ENCODE measurements at regions not wholly inside any gene's neighbourhood (a gene's known extent, or its start where the extent isn't known, plus 50 kb on each side); places are given as distances from the start of the nearest gene placed in this dataset.

DNA sequence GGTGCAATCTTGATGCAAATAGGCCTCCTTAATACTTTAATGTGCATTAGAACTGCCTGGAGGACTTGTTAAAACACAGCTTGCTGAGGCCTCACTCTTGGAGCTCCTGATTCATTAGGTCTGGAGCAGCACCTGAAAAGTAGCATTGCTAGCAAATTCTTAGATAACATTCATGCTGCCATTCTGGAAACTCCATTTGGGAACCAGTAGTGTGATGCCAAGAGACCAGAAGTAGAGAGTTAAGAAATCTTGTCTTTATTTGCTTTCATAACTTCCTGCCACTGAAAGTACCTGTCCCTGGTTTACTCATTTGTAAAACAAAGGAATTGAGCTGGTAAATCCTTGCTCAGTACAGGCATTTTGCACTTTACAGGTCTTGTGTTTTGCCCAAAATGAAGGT lies 72.0 kb downstream of the RAP2B start:
- no peaks in the 10 kb centered on the region for H3K27me3 ChIP-seq (ENCODE audit: insufficient read depth, low read length)
- TF ChIP-seq CBX3 (IDR thresholded peaks at IDR 0.05; ENCODE audit: low read depth) (no peak), CEBPB (IDR thresholded peaks at IDR 0.05; ENCODE audit: low read depth) (no peak), JUND (IDR thresholded peaks at IDR 0.05) (no peak), TCF7L2 (IDR thresholded peaks at IDR 0.05; ENCODE audit: borderline replicate concordance, extremely low read depth, insufficient read depth, insufficient read length) (no peak), SP1 (IDR thresholded peaks at IDR 0.05; ENCODE audit: low read depth) (no peak), YY1 (IDR thresholded peaks at IDR 0.05; ENCODE audit: extremely low read depth, insufficient replicate concordance, low read depth, low read length) (no peak), FOSL1 (IDR thresholded peaks at IDR 0.05; ENCODE audit: low read depth) (no peak), SRF (IDR thresholded peaks at IDR 0.05; ENCODE audit: low read depth) (no peak), EGR1 (IDR thresholded peaks at IDR 0.05; ENCODE audit: low read depth) (no peak), ZNF274 (IDR thresholded peaks at IDR 0.05; ENCODE audit: low read depth, low read length) (no peak), ZFX (IDR thresholded peaks at IDR 0.05) (no peak), EZH2phosphoT487 (IDR thresholded peaks at IDR 0.05; ENCODE audit: borderline replicate concordance) (no peak), EZH2 (IDR thresholded peaks at IDR 0.05) (no peak), RAD21 (IDR thresholded peaks at IDR 0.05; ENCODE audit: low read depth) (no peak), SIN3A (IDR thresholded peaks at IDR 0.05; ENCODE audit: low read depth) (no peak), ELF1 (IDR thresholded peaks at IDR 0.05; ENCODE audit: borderline replicate concordance, low read depth) (no peak)
- TF ChIP-seq, protein P1, sequence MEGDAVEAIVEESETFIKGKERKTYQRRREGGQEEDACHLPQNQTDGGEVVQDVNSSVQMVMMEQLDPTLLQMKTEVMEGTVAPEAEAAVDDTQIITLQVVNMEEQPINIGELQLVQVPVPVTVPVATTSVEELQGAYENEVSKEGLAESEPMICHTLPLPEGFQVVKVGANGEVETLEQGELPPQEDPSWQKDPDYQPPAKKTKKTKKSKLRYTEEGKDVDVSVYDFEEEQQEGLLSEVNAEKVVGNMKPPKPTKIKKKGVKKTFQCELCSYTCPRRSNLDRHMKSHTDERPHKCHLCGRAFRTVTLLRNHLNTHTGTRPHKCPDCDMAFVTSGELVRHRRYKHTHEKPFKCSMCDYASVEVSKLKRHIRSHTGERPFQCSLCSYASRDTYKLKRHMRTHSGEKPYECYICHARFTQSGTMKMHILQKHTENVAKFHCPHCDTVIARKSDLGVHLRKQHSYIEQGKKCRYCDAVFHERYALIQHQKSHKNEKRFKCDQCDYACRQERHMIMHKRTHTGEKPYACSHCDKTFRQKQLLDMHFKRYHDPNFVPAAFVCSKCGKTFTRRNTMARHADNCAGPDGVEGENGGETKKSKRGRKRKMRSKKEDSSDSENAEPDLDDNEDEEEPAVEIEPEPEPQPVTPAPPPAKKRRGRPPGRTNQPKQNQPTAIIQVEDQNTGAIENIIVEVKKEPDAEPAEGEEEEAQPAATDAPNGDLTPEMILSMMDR (IDR thresholded peaks at IDR 0.05 in 2 of 3, conservative IDR thresholded peaks at IDR 0.05 in 1 of 3; ENCODE audit: borderline replicate concordance in 1 of 3, insufficient read depth in 1 of 3, low read depth in 2 of 3, low read length in 2 of 3), result no peak
- TF ChIP-seq, protein P2, sequence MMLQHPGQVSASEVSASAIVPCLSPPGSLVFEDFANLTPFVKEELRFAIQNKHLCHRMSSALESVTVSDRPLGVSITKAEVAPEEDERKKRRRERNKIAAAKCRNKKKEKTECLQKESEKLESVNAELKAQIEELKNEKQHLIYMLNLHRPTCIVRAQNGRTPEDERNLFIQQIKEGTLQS (IDR thresholded peaks at IDR 0.05), result no peak
- TF ChIP-seq, protein P3, sequence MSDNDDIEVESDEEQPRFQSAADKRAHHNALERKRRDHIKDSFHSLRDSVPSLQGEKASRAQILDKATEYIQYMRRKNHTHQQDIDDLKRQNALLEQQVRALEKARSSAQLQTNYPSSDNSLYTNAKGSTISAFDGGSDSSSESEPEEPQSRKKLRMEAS (IDR thresholded peaks at IDR 0.05), result no peak
- TF ChIP-seq, protein P4, sequence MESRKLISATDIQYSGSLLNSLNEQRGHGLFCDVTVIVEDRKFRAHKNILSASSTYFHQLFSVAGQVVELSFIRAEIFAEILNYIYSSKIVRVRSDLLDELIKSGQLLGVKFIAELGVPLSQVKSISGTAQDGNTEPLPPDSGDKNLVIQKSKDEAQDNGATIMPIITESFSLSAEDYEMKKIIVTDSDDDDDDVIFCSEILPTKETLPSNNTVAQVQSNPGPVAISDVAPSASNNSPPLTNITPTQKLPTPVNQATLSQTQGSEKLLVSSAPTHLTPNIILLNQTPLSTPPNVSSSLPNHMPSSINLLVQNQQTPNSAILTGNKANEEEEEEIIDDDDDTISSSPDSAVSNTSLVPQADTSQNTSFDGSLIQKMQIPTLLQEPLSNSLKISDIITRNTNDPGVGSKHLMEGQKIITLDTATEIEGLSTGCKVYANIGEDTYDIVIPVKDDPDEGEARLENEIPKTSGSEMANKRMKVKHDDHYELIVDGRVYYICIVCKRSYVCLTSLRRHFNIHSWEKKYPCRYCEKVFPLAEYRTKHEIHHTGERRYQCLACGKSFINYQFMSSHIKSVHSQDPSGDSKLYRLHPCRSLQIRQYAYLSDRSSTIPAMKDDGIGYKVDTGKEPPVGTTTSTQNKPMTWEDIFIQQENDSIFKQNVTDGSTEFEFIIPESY (IDR thresholded peaks at IDR 0.05; ENCODE audit: extremely low read depth, insufficient replicate concordance, low read length), result no peak
- RAD21 ChIA-PET (ENCODE audit: low non-redundant PET in 1 of 2, low total read pairs in 2 of 2, uncharacterized antibody in 2 of 2, unreplicated experiment in 2 of 2), result no interaction called here
- POLR2A ChIA-PET, result no interaction called here
- H2AFZ ChIP-seq (ENCODE audit: low read depth, low read length, poor library complexity, severe bottlenecking), result no peak overlapping the region
- no TSS peak for BruUV-seq (replicated peaks)
- no peaks in the 10 kb centered on the region for H3K36me3 ChIP-seq (ENCODE audit: control insufficient read depth in 1 of 2, insufficient read depth in 2 of 2, low read length in 2 of 2)
- H3K9ac ChIP-seq (ENCODE audit: low read length), result no peak overlapping the region
- intact Hi-C loops (cut with micrococcal nuclease), result no loop called here
- no peak overlapping the region for H3K27ac ChIP-seq (ENCODE audit: low read depth, low read length)
- no peaks in the 10 kb centered on the region for H3K9me3 ChIP-seq (ENCODE audit: control insufficient read depth in 1 of 2, insufficient read depth in 1 of 2, low read depth in 1 of 2, low read length in 2 of 2)
- H3K9me2 ChIP-seq (ENCODE audit: insufficient read depth), result no peaks in the 10 kb centered on the region
- H3K4me2 ChIP-seq (ENCODE audit: low read length), result no peak overlapping the region
- ATAC-seq (no peak), DNase-seq (ENCODE audit: low read depth, low spot score) (no peak)
- H4K20me1 ChIP-seq (ENCODE audit: insufficient read depth), result no peaks in the 10 kb centered on the region
- CTCF ChIA-PET, result no interaction called here
- H3K4me1 ChIP-seq (ENCODE audit: control insufficient read depth in 1 of 2, insufficient read depth in 2 of 2, low read length in 2 of 2), result no peaks in the 10 kb centered on the region
- H3K79me2 ChIP-seq (ENCODE audit: insufficient read depth, low read length), result no peaks in the 10 kb centered on the region
- H3K4me3 ChIP-seq (replicated peaks in 1 of 2; ENCODE audit: low read depth in 1 of 2, low read length in 2 of 2), result no peak overlapping the region

Measured in HCT116 (cell line).